NT2/D1 (cell line): ENCODE measurements at regions not wholly inside any gene's neighbourhood (a gene's known extent, or its start where the extent isn't known, plus 50 kb on each side); places are given as distances from the start of the nearest gene placed in this dataset.

Experiments
- DNase-seq: peaks from one replicate; pipeline ENCODE4 v3.0.0-alpha.2; 2011; ENCODE audit warnings: low read depth, low spot score
- H3K27me3 ChIP-seq: 2 replicates; pipeline ENCODE4 v1.6.0; 2011; ENCODE audit warnings: mild to moderate bottlenecking; ENCODE audit not compliant: insufficient read length, insufficient read depth
- H3K36me3 ChIP-seq: 2 replicates; pipeline ENCODE4 v1.6.1; 2011; ENCODE audit warnings: mild to moderate bottlenecking, low read length, mixed read lengths; ENCODE audit not compliant: insufficient read depth, insufficient read length
- H3K4me1 ChIP-seq: 2 replicates; pipeline ENCODE4 v1.5.1; 2011; ENCODE audit not compliant: insufficient read depth, insufficient read length
- H3K4me3 ChIP-seq: 2 replicates; pipeline ENCODE4 v1.5.1; 2011; ENCODE audit warnings: low read depth; ENCODE audit not compliant: insufficient read length
- H3K9ac ChIP-seq: 2 replicates; pipeline ENCODE4 v1.6.0; 2011; ENCODE audit warnings: low read depth; ENCODE audit not compliant: insufficient read length
- H3K9me3 ChIP-seq: 2 replicates; pipeline ENCODE4 v1.5.1; 2011; ENCODE audit warnings: mild to moderate bottlenecking, low read length; ENCODE audit not compliant: insufficient read depth
- SUZ12 ChIP-seq: IDR thresholded peaks from 2 replicates; pipeline ENCODE4 v1.6.1; 2011; ENCODE audit not compliant: insufficient read length, insufficient read depth; ENCODE audit errors: extremely low read depth
- YY1 ChIP-seq: IDR thresholded peaks from 2 replicates; pipeline ENCODE4 v1.6.1; 2011; ENCODE audit not compliant: insufficient read length, insufficient read depth
- ZNF274 ChIP-seq: IDR thresholded peaks from 2 replicates; pipeline ENCODE4 v1.6.1; 2011; ENCODE audit warnings: mild to moderate bottlenecking, low read depth, low read length

- H3K9ac ChIP-seq = no peak overlapping the region
- TF ChIP-seq SUZ12 (no peak), YY1 (no peak), ZNF274 (no peak)
Measured at GRCh38 chr12:118498171-118498570, 121.8 kb downstream of the SUDS3 start.

GRCh38 chr12:118500299-118500698 lies 123.9 kb downstream of the SUDS3 start:
- no peak for DNase-seq
- peaks cover 2% of the 10 kb centered on the region for H3K4me1 ChIP-seq

More at GRCh38 chr12:118498171-118498570, 121.8 kb downstream of the SUDS3 start:
- H3K36me3 ChIP-seq = no peaks in the 10 kb centered on the region
- no peaks in the 10 kb centered on the region for H3K9me3 ChIP-seq
- H3K4me1 ChIP-seq = peaks cover 2% of the 10 kb centered on the region
- DNase-seq = no peak
- H3K27me3 ChIP-seq = no peaks in the 10 kb centered on the region
- no peak overlapping the region for H3K4me3 ChIP-seq

GRCh38 chr12:118501489-118501888 lies 125.1 kb downstream of the SUDS3 start:
- Histone ChIP-seq H3K27me3 (no peaks in the 10 kb centered on the region), H3K36me3 (no peaks in the 10 kb centered on the region), H3K4me3 (no peak overlapping the region), H3K9me3 (no peaks in the 10 kb centered on the region), H3K4me1 (peaks cover 2% of the 10 kb centered on the region), H3K9ac (no peak overlapping the region)
- DNase-seq = no peak
- no peak for TF ChIP-seq YY1
- no peak for TF ChIP-seq ZNF274
- TF ChIP-seq SUZ12 = no peak

More at GRCh38 chr12:118500299-118500698, 123.9 kb downstream of the SUDS3 start:
- TF ChIP-seq YY1 (no peak), SUZ12 (no peak), ZNF274 (no peak)
- Histone ChIP-seq H3K27me3 (no peaks in the 10 kb centered on the region), H3K36me3 (no peaks in the 10 kb centered on the region), H3K9ac (no peak overlapping the region), H3K9me3 (no peaks in the 10 kb centered on the region), H3K4me3 (no peak overlapping the region)

GRCh38 chr12:118503476-118503875 lies 127.1 kb downstream of the SUDS3 start:
- no peaks in the 10 kb centered on the region for H3K4me1 ChIP-seq
- no peaks in the 10 kb centered on the region for H3K27me3 ChIP-seq
- H3K36me3 ChIP-seq = no peaks in the 10 kb centered on the region
- peaks cover 6% of the 10 kb centered on the region; the same call in 1 of the 2 replicates for H3K9me3 ChIP-seq
- TF ChIP-seq YY1 (no peak), SUZ12 (no peak), ZNF274 (no peak)
- no peak overlapping the region for H3K4me3 ChIP-seq
- no peak for DNase-seq
- H3K9ac ChIP-seq = no peak overlapping the region

GRCh38 chr12:118512669-118513068 lies 136.3 kb downstream of the SUDS3 start:
- Histone ChIP-seq H3K4me1 (no peaks in the 10 kb centered on the region), H3K27me3 (no peaks in the 10 kb centered on the region), H3K36me3 (no peaks in the 10 kb centered on the region), H3K9ac (no peak overlapping the region), H3K4me3 (no peak overlapping the region), H3K9me3 (no peaks in the 10 kb centered on the region; the same call in 1 of the 2 replicates)
- no peak for TF ChIP-seq YY1
- TF ChIP-seq ZNF274 = no peak
- no peak for TF ChIP-seq SUZ12
- no peak for DNase-seq

- TF ChIP-seq YY1 (no peak), SUZ12 (no peak), ZNF274 (no peak)
- H3K9ac ChIP-seq = no peak overlapping the region
- H3K4me3 ChIP-seq = no peak overlapping the region
- H3K27me3 ChIP-seq = no peaks in the 10 kb centered on the region
- no peaks in the 10 kb centered on the region; the same call in 1 of the 2 replicates for H3K9me3 ChIP-seq
- H3K4me1 ChIP-seq = no peaks in the 10 kb centered on the region
- DNase-seq = no peak
- no peaks in the 10 kb centered on the region for H3K36me3 ChIP-seq
Measured at GRCh38 chr12:118513611-118514010, 137.3 kb downstream of the SUDS3 start.

- no peaks in the 10 kb centered on the region; the same call in 1 of the 2 replicates for H3K9me3 ChIP-seq
- DNase-seq = no peak
- no peak overlapping the region for H3K4me3 ChIP-seq
- no peak overlapping the region for H3K9ac ChIP-seq
- H3K27me3 ChIP-seq = no peaks in the 10 kb centered on the region
- TF ChIP-seq YY1 (no peak), SUZ12 (no peak), ZNF274 (no peak)
- no peaks in the 10 kb centered on the region for H3K4me1 ChIP-seq
- H3K36me3 ChIP-seq = no peaks in the 10 kb centered on the region
Measured at GRCh38 chr12:118514297-118514696, 137.9 kb downstream of the SUDS3 start.
